Adrenal gland (tissue), 5 donors: ENCODE measurements at regions not wholly inside any gene's neighbourhood (a gene's known extent, or its start where the extent isn't known, plus 50 kb on each side); places are given as distances from the start of the nearest gene placed in this dataset.
"Not testable (repeated sequence)": the region's sequence is repeated elsewhere in the genome, so short reads cannot be mapped to it uniquely, and the experiment has no call there.

Experiments used
- POLR2A ChIP-seq, 2 donors: fragments of 450-650 bp; IDR thresholded peaks; one replicate each; pipeline ENCODE4 v1.6.1; 2017; ENCODE audit warnings: antibody characterized with exemption in 2 of 2, mild to moderate bottlenecking in 2 of 2, moderate library complexity in 1 of 2
- TF ChIP-seq, protein P1 (sequence below), 6 experiments: fragments of 450-650 bp in 4 of 6; fragments of 200-600 bp in 2 of 6; sonication (generic) in 1 of 6; IDR thresholded peaks; 1 replicate in 5 of 6; 2 replicates in 1 of 6; pipeline versions ENCODE4 v1.5.1 to v1.8.0; 2016 to 2021; ENCODE audit warnings: antibody characterized with exemption in 6 of 6, mild to moderate bottlenecking in 2 of 6, moderate library complexity in 1 of 6
- donor health status: DM: no; HTN: no; CAD: no.

- TF ChIP-seq POLR2A (IDR thresholded peaks at IDR 0.05) = not testable (repeated sequence)
- TF ChIP-seq, protein P1, sequence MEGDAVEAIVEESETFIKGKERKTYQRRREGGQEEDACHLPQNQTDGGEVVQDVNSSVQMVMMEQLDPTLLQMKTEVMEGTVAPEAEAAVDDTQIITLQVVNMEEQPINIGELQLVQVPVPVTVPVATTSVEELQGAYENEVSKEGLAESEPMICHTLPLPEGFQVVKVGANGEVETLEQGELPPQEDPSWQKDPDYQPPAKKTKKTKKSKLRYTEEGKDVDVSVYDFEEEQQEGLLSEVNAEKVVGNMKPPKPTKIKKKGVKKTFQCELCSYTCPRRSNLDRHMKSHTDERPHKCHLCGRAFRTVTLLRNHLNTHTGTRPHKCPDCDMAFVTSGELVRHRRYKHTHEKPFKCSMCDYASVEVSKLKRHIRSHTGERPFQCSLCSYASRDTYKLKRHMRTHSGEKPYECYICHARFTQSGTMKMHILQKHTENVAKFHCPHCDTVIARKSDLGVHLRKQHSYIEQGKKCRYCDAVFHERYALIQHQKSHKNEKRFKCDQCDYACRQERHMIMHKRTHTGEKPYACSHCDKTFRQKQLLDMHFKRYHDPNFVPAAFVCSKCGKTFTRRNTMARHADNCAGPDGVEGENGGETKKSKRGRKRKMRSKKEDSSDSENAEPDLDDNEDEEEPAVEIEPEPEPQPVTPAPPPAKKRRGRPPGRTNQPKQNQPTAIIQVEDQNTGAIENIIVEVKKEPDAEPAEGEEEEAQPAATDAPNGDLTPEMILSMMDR (IDR thresholded peaks at IDR 0.05) = not testable (repeated sequence)
Observed at GRCh38 chr4:86515963-86516362, 78.2 kb upstream of the PTPN13 start.
